ENCODE measurements at regions not wholly inside any gene's neighbourhood (a gene's known extent, or its start where the extent isn't known, plus 50 kb on each side); places are given as distances from the start of the nearest gene placed in this dataset.
"Not testable (repeated sequence)": the region's sequence is repeated elsewhere in the genome, so short reads cannot be mapped to it uniquely, and the experiment has no call there.

GRCh38 chr12:67486671-67487070, 161.9 kb upstream of the DYRK2 start (continued):
- TF ChIP-seq ZBTB33 (IDR thresholded peaks at IDR 0.05; ENCODE audit: extremely low read depth, insufficient replicate concordance, low read length): no peak
- TF ChIP-seq CTCF (IDR thresholded peaks at IDR 0.05 in 2 of 3, conservative IDR thresholded peaks at IDR 0.05 in 1 of 3; ENCODE audit: borderline replicate concordance in 1 of 3, insufficient read depth in 1 of 3, low read depth in 2 of 3, low read length in 2 of 3): no peak
- TF ChIP-seq ZFX (IDR thresholded peaks at IDR 0.05): no peak
- no peak for TF ChIP-seq ELF1 (IDR thresholded peaks at IDR 0.05; ENCODE audit: borderline replicate concordance, low read depth)
- no peak for TF ChIP-seq JUND (IDR thresholded peaks at IDR 0.05)
- TF ChIP-seq EZH2phosphoT487 (IDR thresholded peaks at IDR 0.05; ENCODE audit: borderline replicate concordance): no peak
- no peak for TF ChIP-seq SRF (IDR thresholded peaks at IDR 0.05; ENCODE audit: low read depth)
- TF ChIP-seq CBX3 (IDR thresholded peaks at IDR 0.05; ENCODE audit: low read depth): no peak

- H3K27ac ChIP-seq (ENCODE audit: low read depth, low read length); H3K9ac ChIP-seq (ENCODE audit: low read length); H3K27me3 ChIP-seq (ENCODE audit: insufficient read depth, low read length); POLR2A ChIA-PET; BruUV-seq (replicated peaks); H3K9me3 ChIP-seq (ENCODE audit: control insufficient read depth in 1 of 2, insufficient read depth in 1 of 2, low read depth in 1 of 2, low read length in 2 of 2); H2AFZ ChIP-seq (ENCODE audit: low read depth, low read length, poor library complexity, severe bottlenecking); H4K20me1 ChIP-seq (ENCODE audit: insufficient read depth); H3K4me2 ChIP-seq (ENCODE audit: low read length); H3K36me3 ChIP-seq (ENCODE audit: control insufficient read depth in 1 of 2, insufficient read depth in 2 of 2, low read length in 2 of 2); H3K4me1 ChIP-seq (ENCODE audit: control insufficient read depth in 1 of 2, insufficient read depth in 2 of 2, low read length in 2 of 2); intact Hi-C loops (cut with micrococcal nuclease); RAD21 ChIA-PET (ENCODE audit: low non-redundant PET in 1 of 2, low total read pairs in 2 of 2, uncharacterized antibody in 2 of 2, unreplicated experiment in 2 of 2); CTCF ChIA-PET; DNase-seq (ENCODE audit: low read depth, low spot score); ATAC-seq; H3K79me2 ChIP-seq (ENCODE audit: insufficient read depth, low read length); H3K4me3 ChIP-seq (replicated peaks in 1 of 2; ENCODE audit: low read depth in 1 of 2, low read length in 2 of 2); H3K9me2 ChIP-seq (ENCODE audit: insufficient read depth): not testable (repeated sequence)
- 0 out of 2 replicates have a peak, but pooled peaks have one; percentile 24 for TF ChIP-seq CBX3 (IDR thresholded peaks at IDR 0.05; ENCODE audit: low read depth)
Observed at GRCh38 chr12:67488349-67488748, 160.2 kb upstream of the DYRK2 start.
